ENCODE measurements at regions not wholly inside any gene's neighbourhood (a gene's known extent, or its start where the extent isn't known, plus 50 kb on each side); places are given as distances from the start of the nearest gene placed in this dataset.

DNA sequence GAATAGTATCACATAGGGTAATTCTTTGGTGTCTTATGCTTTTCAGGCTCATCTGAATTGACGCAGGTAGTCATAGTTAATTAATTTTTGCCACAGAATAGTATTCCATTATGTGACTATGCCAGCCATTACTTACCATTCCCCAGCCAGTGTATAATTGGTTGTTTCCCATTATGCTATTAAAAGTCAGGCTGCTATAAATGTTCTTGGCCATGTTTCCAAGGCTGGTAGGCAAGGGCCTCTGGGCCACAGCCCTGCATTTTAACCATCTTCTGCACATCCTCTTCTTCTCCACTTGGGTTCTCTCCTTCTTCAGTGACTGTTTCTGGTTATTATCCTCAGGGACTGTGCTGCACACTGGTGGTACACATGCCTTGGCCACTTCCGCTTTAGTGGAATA, 190.9 kb downstream of the ADAMTS15 start:
- H3K36me3 Mint-ChIP-seq (ENCODE audit: low read depth) = no peaks in the 10 kb centered on the region
- H3K27ac Mint-ChIP-seq = no peak overlapping the region
- peaks cover 19% of the 10 kb centered on the region for H3K4me1 Mint-ChIP-seq (ENCODE audit: low read depth)
- no peaks in the 10 kb centered on the region for H3K9me3 Mint-ChIP-seq
- H3K4me3 Mint-ChIP-seq = no peak overlapping the region
- peaks cover 2% of the 10 kb centered on the region for H3K27me3 Mint-ChIP-seq (ENCODE audit: low read depth)
- no peak for DNase-seq (ENCODE audit: low spot score)

DNA sequence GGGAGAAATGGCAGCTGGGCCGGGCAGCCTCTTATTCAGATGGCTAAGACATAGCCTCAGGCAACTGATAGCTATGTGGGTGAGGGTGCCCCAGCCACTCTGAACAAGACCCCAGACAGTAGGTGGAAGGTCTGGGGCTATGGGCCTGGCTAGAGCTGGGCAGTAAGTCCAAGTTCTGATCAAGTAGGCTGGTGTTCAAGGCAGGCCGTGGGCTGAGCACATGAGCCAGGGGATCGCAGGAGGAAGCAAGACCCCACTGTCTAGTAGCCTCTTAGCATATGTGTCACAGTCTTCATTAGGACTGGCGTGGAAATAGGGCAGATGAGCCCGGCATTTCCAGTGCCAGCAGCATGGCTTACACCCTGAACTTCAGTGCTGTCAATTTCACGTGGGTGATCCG, 192.1 kb downstream of the ADAMTS15 start:
- Mint-ChIP-seq H3K4me1 (ENCODE audit: low read depth) (peaks cover 13% of the 10 kb centered on the region), H3K27ac (no peak overlapping the region), H3K36me3 (ENCODE audit: low read depth) (no peaks in the 10 kb centered on the region), H3K4me3 (no peak overlapping the region), H3K9me3 (no peaks in the 10 kb centered on the region), H3K27me3 (ENCODE audit: low read depth) (peaks cover 2% of the 10 kb centered on the region)
- no peak for DNase-seq (ENCODE audit: low spot score)

DNA sequence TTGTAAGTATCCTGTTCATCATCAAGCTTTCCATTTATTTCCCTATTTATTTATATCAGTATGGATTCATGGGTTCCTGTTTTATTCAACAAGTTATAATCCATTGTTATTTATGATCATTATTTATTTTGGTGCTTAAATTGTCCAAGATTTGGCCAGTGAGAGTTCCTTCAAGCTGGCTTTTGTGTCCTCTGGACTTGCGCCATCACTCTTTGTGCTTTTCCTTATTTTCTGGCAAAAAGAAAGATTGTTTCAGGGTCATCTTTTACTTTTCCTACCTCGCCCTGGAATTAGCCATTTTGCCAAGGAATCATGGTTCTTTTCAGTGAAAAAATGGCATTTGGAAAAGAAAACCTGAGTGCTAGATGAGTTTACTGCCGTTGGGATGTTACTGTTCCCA, 193.4 kb downstream of the ADAMTS15 start:
- H3K4me3 Mint-ChIP-seq = no peak overlapping the region
- peaks cover 6% of the 10 kb centered on the region for H3K4me1 Mint-ChIP-seq (ENCODE audit: low read depth)
- H3K36me3 Mint-ChIP-seq (ENCODE audit: low read depth) = no peaks in the 10 kb centered on the region
- no peak overlapping the region for H3K27ac Mint-ChIP-seq
- H3K27me3 Mint-ChIP-seq (ENCODE audit: low read depth) = peaks cover 2% of the 10 kb centered on the region
- no peaks in the 10 kb centered on the region for H3K9me3 Mint-ChIP-seq
- no peak for DNase-seq (ENCODE audit: low spot score)

DNA sequence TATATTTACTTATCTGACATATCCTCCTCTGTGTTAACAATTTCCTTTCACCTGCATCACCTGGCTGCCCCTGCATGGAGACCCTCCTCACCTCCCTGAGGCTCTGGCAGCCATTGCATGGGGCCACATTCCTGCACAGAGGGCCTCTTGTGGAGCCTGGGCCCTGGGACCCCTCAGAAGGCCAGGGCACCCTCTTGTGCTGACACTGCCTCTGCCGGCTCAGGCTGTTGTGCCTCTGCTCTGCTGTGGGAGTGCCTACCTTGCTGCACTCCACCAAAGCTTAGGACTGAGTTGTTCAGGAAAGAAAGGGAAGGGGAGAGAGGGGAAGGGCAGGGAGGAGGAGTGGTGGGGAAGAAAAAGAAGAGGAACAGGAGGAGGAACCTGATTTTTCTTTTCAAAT, 194.5 kb downstream of the ADAMTS15 start:
- peaks cover 2% of the 10 kb centered on the region for H3K27me3 Mint-ChIP-seq (ENCODE audit: low read depth)
- no peaks in the 10 kb centered on the region for H3K4me1 Mint-ChIP-seq (ENCODE audit: low read depth)
- H3K4me3 Mint-ChIP-seq = no peak overlapping the region
- no peak for DNase-seq (ENCODE audit: low spot score)
- no peaks in the 10 kb centered on the region for H3K9me3 Mint-ChIP-seq
- no peak overlapping the region for H3K27ac Mint-ChIP-seq
- no peaks in the 10 kb centered on the region for H3K36me3 Mint-ChIP-seq (ENCODE audit: low read depth)

DNA sequence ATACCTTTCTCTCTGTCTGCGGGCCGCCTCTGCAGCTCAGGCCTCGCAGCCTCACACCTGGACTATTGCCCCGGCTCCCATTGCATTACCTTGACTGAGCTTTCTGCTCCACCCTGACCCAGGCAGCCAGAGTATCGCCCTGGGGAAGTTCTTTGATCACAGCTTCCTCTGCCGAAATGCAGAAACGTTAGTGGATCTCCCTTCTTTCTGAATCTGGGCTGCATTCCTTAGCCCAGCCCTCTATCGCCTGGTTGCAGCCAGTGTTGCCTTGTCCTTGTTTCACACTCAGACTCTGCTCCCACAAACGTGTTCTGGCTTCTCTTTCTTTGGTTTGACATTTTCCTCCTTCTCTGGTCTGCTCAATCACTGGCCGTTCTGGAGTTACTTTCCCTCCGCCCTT, 195.7 kb downstream of the ADAMTS15 start:
- no peaks in the 10 kb centered on the region for H3K9me3 Mint-ChIP-seq
- H3K27ac Mint-ChIP-seq = no peak overlapping the region
- H3K4me1 Mint-ChIP-seq (ENCODE audit: low read depth) = no peaks in the 10 kb centered on the region
- no peaks in the 10 kb centered on the region for H3K36me3 Mint-ChIP-seq (ENCODE audit: low read depth)
- H3K27me3 Mint-ChIP-seq (ENCODE audit: low read depth) = peaks cover 2% of the 10 kb centered on the region
- H3K4me3 Mint-ChIP-seq = no peak overlapping the region
- no peak for DNase-seq (ENCODE audit: low spot score)

DNA sequence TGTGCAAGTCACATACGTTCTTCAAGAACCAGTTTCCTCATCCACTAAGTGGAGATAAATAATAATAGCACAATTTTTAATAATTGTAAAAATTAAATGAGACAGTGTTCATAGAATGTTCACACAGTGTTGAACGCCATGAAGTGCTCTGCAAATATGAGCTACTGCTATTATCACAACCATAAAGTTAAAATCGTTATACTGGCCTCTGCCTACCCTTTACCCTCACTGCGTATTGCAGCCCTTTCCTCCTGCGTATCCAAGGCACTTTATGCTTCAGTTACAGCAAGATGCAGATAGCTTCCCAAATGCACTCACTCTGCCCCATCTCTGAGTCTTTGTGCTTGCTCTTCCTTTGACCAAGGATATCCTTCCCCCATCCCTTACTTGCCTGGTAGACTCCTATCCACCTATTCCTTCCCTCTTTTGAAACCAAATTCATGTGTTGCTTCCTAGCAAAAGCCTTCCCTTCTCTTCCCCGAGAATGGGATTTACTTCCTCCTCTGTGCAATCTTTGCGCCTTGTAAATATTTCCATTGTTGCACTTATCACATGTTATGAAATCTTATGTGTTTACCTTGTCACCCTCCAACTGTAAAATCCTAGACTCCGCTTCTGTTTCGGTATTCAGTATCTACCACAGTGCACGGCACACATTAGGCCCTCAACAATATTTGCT, 196.9 kb downstream of the ADAMTS15 start:
- H3K27ac Mint-ChIP-seq = no peak overlapping the region

DNA sequence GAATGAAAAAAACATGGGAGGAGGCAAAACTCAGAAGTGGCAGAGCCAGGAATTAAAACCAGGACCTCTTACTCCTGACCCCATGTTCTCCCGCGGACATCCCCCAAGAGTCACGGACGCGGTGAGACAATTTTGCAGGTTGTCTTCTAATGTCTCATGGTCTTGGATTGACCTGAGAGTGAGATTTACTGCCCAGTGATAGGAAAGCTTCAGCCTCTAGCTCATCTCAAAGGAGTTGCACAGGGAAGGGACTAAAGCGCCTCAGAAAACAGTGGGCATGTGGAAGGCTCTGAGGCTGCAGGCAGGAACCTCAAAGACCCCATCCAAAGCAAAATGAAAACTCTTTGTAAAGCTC, 197.4 kb downstream of the ADAMTS15 start:
- Mint-ChIP-seq H3K27ac (no peak overlapping the region), H3K4me1 (ENCODE audit: low read depth) (no peaks in the 10 kb centered on the region), H3K4me3 (no peak overlapping the region), H3K27me3 (ENCODE audit: low read depth) (peaks cover 2% of the 10 kb centered on the region), H3K36me3 (ENCODE audit: low read depth) (no peaks in the 10 kb centered on the region), H3K9me3 (no peaks in the 10 kb centered on the region)
- no peak for DNase-seq (ENCODE audit: low spot score)

More for the DNA sequence above, 196.9 kb downstream of the ADAMTS15 start:
- Mint-ChIP-seq H3K36me3 (ENCODE audit: low read depth) (no peaks in the 10 kb centered on the region), H3K4me1 (ENCODE audit: low read depth) (no peaks in the 10 kb centered on the region), H3K27me3 (ENCODE audit: low read depth) (peaks cover 2% of the 10 kb centered on the region), H3K4me3 (no peak overlapping the region), H3K9me3 (no peaks in the 10 kb centered on the region)
- no peak for DNase-seq (ENCODE audit: low spot score)

DNA sequence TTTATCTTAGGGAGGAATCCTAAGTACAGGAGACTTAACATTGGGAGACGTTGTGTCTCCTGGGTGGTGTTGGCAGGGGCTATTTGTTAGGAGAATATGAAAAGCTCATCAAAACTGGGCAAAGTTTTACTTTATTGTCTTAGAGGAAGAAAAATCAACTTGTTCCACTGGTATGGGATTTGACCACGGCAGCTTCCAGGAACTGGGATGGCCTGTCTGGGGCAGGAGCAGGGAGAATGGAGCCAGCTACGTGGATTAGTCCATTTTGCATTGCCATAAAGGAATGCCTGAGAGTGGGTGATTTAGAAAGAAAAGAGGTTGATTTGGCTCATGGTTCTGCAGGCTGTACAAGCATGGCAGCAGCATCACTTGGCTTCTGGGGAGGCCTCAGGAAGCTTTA, 198.4 kb downstream of the ADAMTS15 start:
- Mint-ChIP-seq H3K27ac (no peak overlapping the region), H3K36me3 (ENCODE audit: low read depth) (no peaks in the 10 kb centered on the region)

DNA sequence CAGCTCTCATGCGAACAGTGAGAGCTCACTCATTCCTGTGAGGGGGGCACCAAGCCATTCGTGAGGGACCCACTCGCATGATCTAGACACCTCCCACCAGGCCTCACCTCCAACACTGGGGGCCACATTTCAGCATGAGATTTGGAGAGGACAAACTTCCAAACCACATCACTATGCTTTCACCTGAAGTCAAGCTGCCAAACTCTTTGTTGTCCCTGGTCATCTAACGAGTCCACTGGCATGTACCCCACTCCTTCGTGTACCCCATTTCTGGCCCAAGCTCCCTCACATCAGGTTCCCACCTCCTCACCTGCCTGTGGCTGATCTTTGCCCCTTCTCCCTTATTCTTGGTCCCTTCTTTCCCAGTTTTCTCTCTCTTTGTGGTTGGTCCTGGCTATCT, 198.9 kb downstream of the ADAMTS15 start:
- Mint-ChIP-seq H3K36me3 (ENCODE audit: low read depth) (no peaks in the 10 kb centered on the region), H3K4me3 (no peak overlapping the region), H3K27me3 (ENCODE audit: low read depth) (peaks cover 2% of the 10 kb centered on the region), H3K9me3 (no peaks in the 10 kb centered on the region), H3K4me1 (ENCODE audit: low read depth) (no peaks in the 10 kb centered on the region), H3K27ac (no peak overlapping the region)
- no peak for DNase-seq (ENCODE audit: low spot score)

More for the DNA sequence above, 198.4 kb downstream of the ADAMTS15 start:
- H3K4me1 Mint-ChIP-seq (ENCODE audit: low read depth) = no peaks in the 10 kb centered on the region
- H3K4me3 Mint-ChIP-seq = no peak overlapping the region
- DNase-seq (ENCODE audit: low spot score) = no peak
- no peaks in the 10 kb centered on the region for H3K9me3 Mint-ChIP-seq
- H3K27me3 Mint-ChIP-seq (ENCODE audit: low read depth) = peaks cover 2% of the 10 kb centered on the region

DNA sequence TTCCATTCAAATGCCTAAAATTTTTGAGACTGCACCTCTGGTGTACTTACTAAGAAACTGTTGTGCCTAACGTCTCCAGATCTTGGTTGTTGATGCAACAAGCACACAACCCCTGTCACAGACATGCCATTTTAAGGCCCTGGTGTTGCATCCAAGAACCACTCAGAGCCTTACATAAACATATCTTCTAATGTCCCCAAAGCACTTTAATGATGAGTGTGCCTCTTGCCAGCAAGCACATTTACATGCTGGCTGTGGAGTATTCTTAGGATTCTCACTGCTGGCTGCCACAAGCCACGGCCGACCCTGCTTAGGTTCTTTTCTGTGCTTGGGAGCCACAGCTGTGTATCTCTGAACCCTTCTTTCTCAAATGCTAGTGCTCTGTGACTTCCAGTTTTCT, 201.4 kb downstream of the ADAMTS15 start:
- no peak overlapping the region for H3K27ac Mint-ChIP-seq
- H3K9me3 Mint-ChIP-seq = no peaks in the 10 kb centered on the region
- H3K4me3 Mint-ChIP-seq = no peak overlapping the region
- H3K4me1 Mint-ChIP-seq (ENCODE audit: low read depth) = no peaks in the 10 kb centered on the region
- DNase-seq (ENCODE audit: low spot score) = no peak
- no peaks in the 10 kb centered on the region for H3K36me3 Mint-ChIP-seq (ENCODE audit: low read depth)
- no peaks in the 10 kb centered on the region for H3K27me3 Mint-ChIP-seq (ENCODE audit: low read depth)

DNA sequence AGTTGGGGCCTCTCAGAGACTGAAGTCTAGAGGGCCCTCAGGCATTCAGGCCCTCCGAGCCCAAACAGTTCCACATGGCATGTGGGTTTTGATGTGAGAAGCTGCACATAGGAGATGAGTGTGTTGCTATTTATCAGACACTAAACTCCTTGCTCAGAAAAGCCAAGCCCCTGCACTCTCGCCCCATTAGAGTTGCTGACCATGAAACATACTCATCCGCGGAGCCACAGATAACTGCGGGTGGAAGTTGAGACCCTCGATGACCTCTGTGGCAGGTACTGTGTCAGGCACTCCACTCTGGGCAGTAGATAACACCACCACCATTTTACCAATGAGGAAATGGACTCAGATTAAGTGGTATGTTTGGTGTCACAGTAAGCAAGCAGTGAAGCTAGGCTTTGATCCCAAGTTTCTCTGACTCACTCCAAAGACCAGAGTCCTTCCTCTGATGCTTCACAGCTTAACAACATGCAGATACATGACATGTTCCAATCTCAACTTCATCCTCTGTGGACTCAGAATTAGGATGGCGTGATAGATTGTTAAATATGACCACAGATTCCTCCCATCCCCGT, 202.1 kb downstream of the ADAMTS15 start:
- H3K36me3 Mint-ChIP-seq (ENCODE audit: low read depth) = no peaks in the 10 kb centered on the region
- no peak overlapping the region for H3K27ac Mint-ChIP-seq
- no peaks in the 10 kb centered on the region for H3K4me1 Mint-ChIP-seq (ENCODE audit: low read depth)
- H3K27me3 Mint-ChIP-seq (ENCODE audit: low read depth) = no peaks in the 10 kb centered on the region
- no peaks in the 10 kb centered on the region for H3K9me3 Mint-ChIP-seq
- H3K4me3 Mint-ChIP-seq = no peak overlapping the region
- DNase-seq (ENCODE audit: low spot score) = no peak

DNA sequence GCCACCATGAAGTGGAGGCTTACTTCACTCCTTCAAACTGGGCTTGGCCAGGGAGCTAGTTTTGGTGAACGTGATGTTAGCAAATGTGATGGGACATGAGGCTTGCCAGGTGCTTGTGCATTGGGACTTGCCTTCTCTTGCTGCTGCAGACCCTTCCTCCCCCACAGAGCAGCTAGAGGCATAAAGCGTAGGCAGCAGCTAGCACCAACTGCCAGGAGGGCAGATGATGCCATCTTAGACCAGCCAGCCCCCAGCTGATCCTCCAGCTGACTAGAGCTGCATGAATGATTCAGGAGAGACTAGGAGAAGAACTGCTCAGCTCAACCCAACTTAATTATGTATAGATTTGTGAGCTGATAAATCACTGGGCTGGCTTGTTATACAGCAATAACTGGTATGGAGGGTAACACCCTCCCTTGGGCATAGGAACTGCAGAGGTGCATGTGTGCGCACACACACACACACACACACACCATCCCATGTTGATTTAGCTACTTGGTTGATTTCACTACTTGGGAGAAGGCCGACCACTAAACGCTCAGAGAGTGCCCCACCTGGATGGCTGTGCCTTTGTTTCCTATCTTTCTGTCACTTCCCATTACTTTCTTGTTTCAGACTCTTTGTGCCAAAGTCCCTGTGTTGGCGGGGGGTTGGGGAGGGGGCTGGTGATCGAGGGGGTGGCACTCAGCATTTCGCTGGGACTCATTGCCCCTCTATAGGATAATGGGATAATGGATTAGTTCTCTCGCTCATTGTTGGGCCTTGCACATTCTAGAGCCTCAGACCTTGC, 202.8 kb downstream of the ADAMTS15 start:
- no peaks in the 10 kb centered on the region for H3K27me3 Mint-ChIP-seq (ENCODE audit: low read depth)
- H3K9me3 Mint-ChIP-seq = no peaks in the 10 kb centered on the region
- no peak overlapping the region for H3K4me3 Mint-ChIP-seq
- H3K4me1 Mint-ChIP-seq (ENCODE audit: low read depth) = no peaks in the 10 kb centered on the region
- H3K27ac Mint-ChIP-seq = no peak overlapping the region
- no peak for DNase-seq (ENCODE audit: low spot score)
- no peaks in the 10 kb centered on the region for H3K36me3 Mint-ChIP-seq (ENCODE audit: low read depth)

DNA sequence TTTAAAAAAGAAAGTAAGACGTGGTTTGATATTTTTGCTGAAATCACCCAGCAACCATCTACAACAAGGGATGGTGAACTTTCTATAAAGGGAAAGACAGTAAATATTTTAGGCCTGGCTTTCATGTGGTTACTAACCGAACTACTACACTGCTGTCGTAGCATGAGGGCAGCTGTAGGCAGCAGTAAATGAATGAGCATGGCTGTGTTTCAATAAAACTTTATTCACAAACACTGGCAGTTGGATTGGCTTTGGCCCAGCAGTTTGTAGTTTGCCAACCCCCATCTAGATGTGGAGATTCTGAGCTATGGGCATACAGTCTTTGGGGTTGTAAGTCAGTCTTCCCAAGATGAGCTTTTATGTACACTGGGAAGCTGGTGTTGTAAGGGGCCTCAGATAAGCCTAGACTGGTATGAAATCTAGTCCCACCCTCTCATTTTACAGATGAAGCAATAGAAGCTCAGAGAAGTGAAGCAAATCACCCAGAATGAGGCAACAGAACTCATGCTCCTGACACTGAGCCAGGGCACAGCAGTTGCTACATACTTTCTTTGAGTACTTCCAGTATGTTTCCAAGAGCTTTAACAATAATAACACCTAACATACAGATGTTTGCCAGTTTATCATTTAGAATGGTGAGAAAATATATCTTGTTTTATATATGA, 204.4 kb downstream of the ADAMTS15 start:
- Mint-ChIP-seq H3K27ac (no peak overlapping the region), H3K9me3 (no peaks in the 10 kb centered on the region), H3K4me1 (ENCODE audit: low read depth) (no peaks in the 10 kb centered on the region), H3K36me3 (ENCODE audit: low read depth) (no peaks in the 10 kb centered on the region), H3K27me3 (ENCODE audit: low read depth) (no peaks in the 10 kb centered on the region), H3K4me3 (no peak overlapping the region)
- DNase-seq (ENCODE audit: low spot score) = no peak

Measured in T-helper 2 cell treated with Interferon-gamma antibody and Interleukin-4, amounts not matched to agents 5 μg/mL and 100 μg/mL, for 36 hours (primary cell).